ENCODE measurements at regions not wholly inside any gene's neighbourhood (a gene's known extent, or its start where the extent isn't known, plus 50 kb on each side); places are given as distances from the start of the nearest gene placed in this dataset.
"Not testable (repeated sequence)": the region's sequence is repeated elsewhere in the genome, so short reads cannot be mapped to it uniquely, and the experiment has no call there.

- DNase-seq (ENCODE audit: low read depth, low spot score) = no peak
- H3K4me3 ChIP-seq (ENCODE audit: low read length) = no peak overlapping the region
Observed at GRCh38 chr21:19124691-19125090, 721.1 kb upstream of the TMPRSS15 start.

GRCh38 chr21:19130379-19131028 is 726.9 kb upstream of the TMPRSS15 start:
- no peak overlapping the region for H3K4me3 ChIP-seq (ENCODE audit: low read length)
- DNase-seq (ENCODE audit: low read depth, low spot score) = no peak

DNA sequence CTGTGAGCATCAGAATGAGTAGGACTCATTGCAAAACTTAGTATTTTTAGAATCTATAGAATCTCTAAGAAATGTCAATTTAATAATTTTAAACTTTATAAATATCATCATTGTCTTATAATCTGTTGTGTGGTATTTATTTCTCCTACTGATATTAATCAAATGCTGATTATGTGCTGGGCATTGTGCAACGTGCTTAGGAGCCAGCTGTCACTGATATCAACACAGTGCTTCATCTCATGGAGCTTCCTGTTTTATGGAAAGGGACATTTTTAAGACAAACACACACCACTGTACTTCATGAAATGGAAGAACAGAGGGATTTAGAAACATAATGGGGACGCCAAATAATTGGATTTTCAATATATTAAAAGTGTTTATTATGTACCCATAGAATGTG is 737.9 kb upstream of the TMPRSS15 start:
- no peak for DNase-seq (ENCODE audit: low read depth, low spot score)

DNA sequence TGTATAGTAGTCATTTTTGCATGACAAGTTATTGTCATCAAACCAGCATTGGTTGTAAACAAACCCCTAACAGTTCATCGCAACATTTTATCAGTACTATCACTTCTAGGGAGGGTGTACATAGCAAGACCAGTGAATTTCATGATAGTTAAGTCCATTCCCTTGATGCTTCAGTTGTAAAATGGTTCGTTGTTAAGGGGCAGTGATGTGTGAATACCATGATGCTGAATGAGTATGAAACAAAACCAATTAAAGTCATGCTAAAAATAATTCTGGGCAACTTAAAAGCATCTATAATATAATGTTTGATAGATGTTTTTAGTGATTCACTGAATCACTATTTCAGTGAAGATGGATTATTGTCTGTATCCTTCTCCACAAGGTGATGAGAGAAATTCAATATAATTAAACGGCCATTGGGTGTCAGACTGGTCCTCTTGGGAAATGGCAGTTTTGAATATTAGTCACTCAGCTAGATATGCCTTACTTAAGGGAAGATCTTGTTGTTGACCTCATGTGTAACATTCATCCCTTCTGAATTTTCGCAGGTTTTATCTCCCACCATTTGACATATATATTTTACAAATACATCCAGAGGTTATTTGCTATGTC is 742.2 kb upstream of the TMPRSS15 start:
- DNase-seq (ENCODE audit: low read depth, low spot score) = no peak
- H3K4me3 ChIP-seq (ENCODE audit: low read length) = no peak overlapping the region

More for the DNA sequence above, 737.9 kb upstream of the TMPRSS15 start:
- no peak overlapping the region for H3K4me3 ChIP-seq (ENCODE audit: low read length)

DNA sequence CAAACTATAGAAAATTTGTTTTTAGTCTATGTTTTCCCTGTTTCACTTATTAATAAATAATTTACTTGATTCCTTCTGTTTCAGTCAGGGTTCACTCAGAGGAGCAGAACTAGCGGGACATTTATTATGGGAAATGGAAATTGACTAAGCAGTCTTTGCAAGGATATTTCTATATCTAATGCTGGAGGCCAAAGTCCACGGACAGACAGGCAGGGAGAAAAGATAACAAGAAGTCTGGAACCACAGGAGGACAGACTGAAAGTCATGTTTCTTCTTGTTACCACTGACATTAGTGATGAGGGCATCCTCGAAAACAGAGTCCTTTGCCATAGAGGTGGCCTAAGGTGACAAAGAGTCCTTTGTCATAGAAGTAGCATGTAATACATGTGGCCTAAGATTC is 744.5 kb upstream of the TMPRSS15 start:
- no peak for DNase-seq (ENCODE audit: low read depth, low spot score)
- H3K4me3 ChIP-seq (ENCODE audit: low read length) = no peak overlapping the region

DNA sequence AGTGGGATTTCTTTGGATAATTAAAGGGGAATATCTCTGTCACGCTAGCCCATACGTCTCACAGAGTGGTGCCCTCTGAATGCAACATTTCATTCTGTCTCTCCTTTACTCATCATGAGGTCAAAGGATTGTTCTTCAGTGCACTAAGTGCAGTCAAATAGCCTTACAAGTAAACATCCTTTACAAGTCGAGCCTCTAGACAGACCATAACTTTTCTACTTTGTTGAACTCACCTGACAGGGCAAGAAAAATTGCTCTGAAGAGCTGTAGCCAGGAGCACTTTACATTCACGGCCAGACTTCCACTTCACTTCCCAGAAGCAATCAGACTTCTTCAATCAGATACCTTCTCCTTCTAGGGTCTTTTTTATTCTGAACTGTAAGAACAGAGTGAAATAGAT is 768.0 kb upstream of the TMPRSS15 start:
- DNase-seq (ENCODE audit: low read depth, low spot score) = no peak

GRCh38 chr21:19181604-19182140 is 778.1 kb upstream of the TMPRSS15 start:
- DNase-seq (ENCODE audit: low read depth, low spot score) = no peak
- H3K4me3 ChIP-seq (ENCODE audit: low read length) = no peak overlapping the region

More for the DNA sequence above, 768.0 kb upstream of the TMPRSS15 start:
- H3K4me3 ChIP-seq (ENCODE audit: low read length) = no peak overlapping the region

DNA sequence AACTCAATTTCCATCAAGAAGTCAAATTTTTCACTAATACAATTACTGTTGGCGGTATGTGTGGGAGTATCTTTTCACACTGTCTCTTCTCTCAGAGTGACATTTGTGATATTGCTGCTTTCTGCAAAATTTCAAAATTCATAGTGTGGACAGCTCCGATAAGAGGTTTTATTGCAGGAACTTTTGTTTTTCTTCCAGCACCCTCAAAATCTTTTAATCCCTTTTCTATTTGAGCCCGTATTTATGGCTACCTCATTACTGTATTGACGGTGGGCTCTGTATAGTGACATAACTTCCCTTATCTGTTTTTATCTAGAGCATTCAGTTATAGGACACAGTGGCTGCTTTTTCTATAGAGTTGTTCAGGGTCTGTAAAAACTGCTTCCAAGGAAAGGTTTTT is 794.4 kb upstream of the TMPRSS15 start:
- H3K4me3 ChIP-seq (ENCODE audit: low read length) = no peak overlapping the region
- DNase-seq (ENCODE audit: low read depth, low spot score) = no peak

DNA sequence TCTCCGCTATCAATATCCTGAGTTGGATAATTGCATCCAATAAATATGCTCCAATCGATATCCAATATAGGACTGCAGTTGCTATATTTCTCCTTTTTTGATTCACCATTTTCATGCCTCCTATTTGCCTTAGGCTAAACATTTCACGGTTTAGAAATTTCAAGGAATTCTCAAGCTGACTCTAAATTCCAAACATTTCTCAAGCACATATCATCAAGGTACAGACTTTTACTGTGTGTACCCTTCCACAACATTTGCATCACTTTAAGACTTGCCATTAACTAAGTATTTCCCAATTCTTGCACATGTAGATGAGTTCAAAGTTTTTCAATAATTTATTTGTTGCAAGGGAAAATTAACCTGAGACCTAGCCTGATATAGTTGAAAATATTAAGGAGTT is 795.2 kb upstream of the TMPRSS15 start:
- DNase-seq (ENCODE audit: low read depth, low spot score) = no peak
- no peak overlapping the region for H3K4me3 ChIP-seq (ENCODE audit: low read length)

GRCh38 chr21:19218163-19218562 is 814.6 kb upstream of the TMPRSS15 start:
- no peak overlapping the region for H3K4me3 ChIP-seq (ENCODE audit: low read length)

DNA sequence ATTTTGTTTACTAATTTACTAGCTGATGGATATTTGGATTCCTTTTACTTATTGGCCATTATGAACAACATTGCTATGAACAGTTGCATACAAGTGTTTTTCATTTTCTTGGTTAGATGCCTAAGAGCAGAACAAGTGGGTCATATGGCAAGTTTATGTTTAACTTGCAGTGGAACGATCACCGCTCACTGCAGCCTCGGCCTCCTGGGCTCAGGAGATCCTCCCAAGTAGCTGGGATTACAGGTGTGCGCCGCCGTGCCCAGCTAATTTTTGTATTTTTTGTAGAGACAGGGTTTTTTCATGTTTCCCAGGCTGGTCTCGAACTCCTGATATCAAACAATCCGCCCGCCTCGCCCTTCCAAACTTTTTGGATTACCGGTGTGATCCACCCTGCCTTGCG is 820.5 kb upstream of the TMPRSS15 start:
- no peak for DNase-seq (ENCODE audit: low read depth, low spot score)
- no peak overlapping the region for H3K4me3 ChIP-seq (ENCODE audit: low read length)

More at GRCh38 chr21:19218163-19218562, 814.6 kb upstream of the TMPRSS15 start:
- DNase-seq (ENCODE audit: low read depth, low spot score) = no peak

- H3K4me3 ChIP-seq (ENCODE audit: low read length) = no peak overlapping the region
- DNase-seq (ENCODE audit: low read depth, low spot score) = no peak
Observed at GRCh38 chr21:19228226-19228625, 824.6 kb upstream of the TMPRSS15 start.

- DNase-seq (ENCODE audit: low read depth, low spot score); H3K4me3 ChIP-seq (ENCODE audit: low read length): not testable (repeated sequence)
Observed at GRCh38 chr21:19233841-19234240, 830.3 kb upstream of the TMPRSS15 start.

DNA sequence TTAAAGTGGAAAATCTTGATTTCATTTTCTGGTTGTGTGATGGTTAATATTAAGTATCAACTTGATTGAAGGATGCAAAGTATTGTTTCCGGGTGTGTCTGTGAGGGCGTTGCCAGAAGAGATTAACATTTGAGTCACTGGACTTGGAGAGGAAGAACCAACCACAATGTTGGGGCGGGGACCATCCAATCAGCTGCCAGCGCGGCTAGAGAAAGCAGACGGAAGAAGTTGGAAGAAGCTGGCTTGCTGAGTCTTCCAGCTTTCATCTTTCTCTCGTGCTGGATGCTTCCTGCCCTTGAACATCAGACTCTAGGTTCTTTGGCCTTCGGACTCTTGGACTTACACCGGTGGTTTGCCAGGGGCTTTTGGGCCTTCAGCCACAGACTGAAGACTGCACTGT is 832.6 kb upstream of the TMPRSS15 start:
- H3K4me3 ChIP-seq (ENCODE audit: low read length) = no peak overlapping the region
- no peak for DNase-seq (ENCODE audit: low read depth, low spot score)

GRCh38 chr21:19237608-19238007 is 834.0 kb upstream of the TMPRSS15 start:
- H3K4me3 ChIP-seq (ENCODE audit: low read length) = no peak overlapping the region
- DNase-seq (ENCODE audit: low read depth, low spot score) = no peak

DNA sequence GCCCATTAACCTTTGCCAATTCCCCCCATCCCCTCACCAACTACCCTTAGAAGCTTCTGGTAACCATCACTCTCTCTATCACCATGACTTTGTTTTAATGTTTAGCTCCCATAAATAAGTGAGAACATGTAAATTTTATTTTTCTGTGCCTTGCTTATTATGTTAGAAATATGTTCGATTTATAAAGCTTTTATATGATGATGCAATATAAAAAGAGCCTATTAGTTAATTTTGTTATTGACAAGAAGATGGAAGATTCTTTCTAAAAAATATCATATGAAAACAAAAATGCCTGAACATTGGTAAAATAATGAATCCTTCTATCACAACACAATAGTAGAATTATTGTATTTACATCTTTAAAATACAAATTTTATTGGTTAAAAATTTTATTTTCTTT is 836.1 kb upstream of the TMPRSS15 start:
- no peak for DNase-seq (ENCODE audit: low read depth, low spot score)
- H3K4me3 ChIP-seq (ENCODE audit: low read length) = no peak overlapping the region

- no peak for DNase-seq (ENCODE audit: low read depth, low spot score)
Observed at GRCh38 chr21:19244502-19245187, 841.1 kb upstream of the TMPRSS15 start.

DNA sequence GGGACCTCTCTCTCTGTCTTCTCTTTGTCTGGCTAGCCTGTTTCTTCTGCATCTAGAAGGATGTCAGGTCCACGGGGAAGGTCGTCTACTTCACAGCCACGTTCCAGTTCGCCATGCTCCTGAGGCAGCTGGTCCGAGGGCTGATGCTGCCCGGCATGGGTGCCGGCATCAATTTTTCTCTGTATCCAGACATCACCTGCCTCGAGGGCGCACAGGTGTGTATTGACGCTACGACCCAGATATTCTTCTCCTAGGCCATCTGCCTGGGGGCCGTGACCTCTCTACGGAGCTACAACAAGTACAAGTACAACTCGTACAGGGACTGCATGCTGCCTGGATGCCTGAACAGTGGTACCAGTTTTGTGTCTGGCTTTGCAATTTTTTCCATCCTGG is 841.6 kb upstream of the TMPRSS15 start:
- no peak for DNase-seq (ENCODE audit: low read depth, low spot score)
- H3K4me3 ChIP-seq (ENCODE audit: low read length) = no peak overlapping the region

More at GRCh38 chr21:19244502-19245187, 841.1 kb upstream of the TMPRSS15 start:
- no peak overlapping the region for H3K4me3 ChIP-seq (ENCODE audit: low read length)

- no peak for DNase-seq (ENCODE audit: low read depth, low spot score)
- H3K4me3 ChIP-seq (ENCODE audit: low read length) = no peak overlapping the region
Observed at GRCh38 chr21:19246018-19246417, 842.4 kb upstream of the TMPRSS15 start.

DNA sequence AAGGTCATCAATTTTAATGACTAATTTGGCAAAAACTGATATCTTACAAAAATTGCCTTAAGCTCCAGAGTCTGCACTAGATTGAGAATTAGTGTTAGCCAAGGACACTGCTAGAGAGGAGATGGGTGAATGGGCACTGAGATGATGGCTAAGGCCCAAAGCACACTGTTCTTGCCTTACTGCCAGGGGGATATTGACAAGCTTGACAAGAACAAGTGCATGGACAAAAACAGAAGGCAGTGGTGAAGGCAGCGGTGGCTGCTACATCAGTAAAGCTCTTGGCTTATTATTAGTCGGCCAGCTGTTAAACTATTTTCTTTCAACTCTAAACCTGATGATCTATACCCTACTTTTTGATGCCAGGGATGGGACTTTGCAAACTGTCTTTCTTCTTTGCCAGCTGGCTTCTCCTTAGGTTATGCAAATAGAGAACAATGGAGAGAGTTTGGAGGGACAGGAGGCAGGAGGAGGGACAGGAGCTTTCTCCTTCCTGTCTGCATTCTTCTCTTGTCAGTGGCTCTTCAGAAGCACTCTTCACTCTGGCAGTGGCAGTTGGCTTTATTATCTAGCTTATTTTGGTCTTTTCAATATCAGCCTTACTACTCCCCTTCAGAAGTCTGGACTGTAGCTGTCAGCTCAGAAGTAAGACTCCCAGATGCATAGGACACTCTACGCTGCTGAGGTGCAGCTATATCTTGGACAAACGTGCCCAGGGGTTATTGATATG is 853.5 kb upstream of the TMPRSS15 start:
- H3K4me3 ChIP-seq (ENCODE audit: low read length) = no peak overlapping the region
- no peak for DNase-seq (ENCODE audit: low read depth, low spot score)

Measured in Jurkat, Clone E6-1 (cell line).